ENCODE measurements at regions not wholly inside any gene's neighbourhood (a gene's known extent, or its start where the extent isn't known, plus 50 kb on each side); places are given as distances from the start of the nearest gene placed in this dataset.
A peak's percentile ranks its signal among the peaks of the same experiment; 100 is the strongest.

- H4K20me1 ChIP-seq (ENCODE audit: insufficient read depth), result no peaks in the 10 kb centered on the region
- in situ Hi-C loops (cut with MboI), result no loop called here
- H3K9me2 ChIP-seq (ENCODE audit: insufficient read depth), result no peaks in the 10 kb centered on the region
- peak; percentile 45 for DNase-seq
- H3K9me3 ChIP-seq (ENCODE audit: low read depth), result no peaks in the 10 kb centered on the region
- no peak overlapping the region for H3K4me2 ChIP-seq (ENCODE audit: unreplicated experiment)
- H2AFZ ChIP-seq, result peak overlapping the region; percentile 42
- no peak overlapping the region for H3K4me3 ChIP-seq
- H3K4me1 ChIP-seq (ENCODE audit: insufficient read depth), result no peaks in the 10 kb centered on the region
- WGBS, 2 experiments (ENCODE audit: low coverage in 1 of 2, low lambda C conversion rate in 2 of 2, missing lambda C conversion rate in 2 of 2), result 0 to 13% methylated on average over 1 of the region's 1 CpG
- no peak for TF ChIP-seq EZH2phosphoT487 (IDR thresholded peaks at IDR 0.05; ENCODE audit: insufficient read depth, low read depth)
- no peak for TF ChIP-seq EZH2 (IDR thresholded peaks at IDR 0.05; ENCODE audit: insufficient read depth, poor library complexity, severe bottlenecking)
- H3K27ac ChIP-seq, result no peak overlapping the region
- H3K36me3 ChIP-seq (ENCODE audit: low read depth), result no peaks in the 10 kb centered on the region
- H3K79me2 ChIP-seq (ENCODE audit: insufficient read depth), result no peaks in the 10 kb centered on the region
- H3K27me3 ChIP-seq (replicated peaks; ENCODE audit: insufficient read depth), result no peaks in the 10 kb centered on the region
- no peak overlapping the region for H3K9ac ChIP-seq
- H3F3A ChIP-seq (ENCODE audit: insufficient read depth), result no peaks in the 10 kb centered on the region
Measured at GRCh38 chr5:101590384-101590783, 687.3 kb upstream of the ST8SIA4 start.

DNA sequence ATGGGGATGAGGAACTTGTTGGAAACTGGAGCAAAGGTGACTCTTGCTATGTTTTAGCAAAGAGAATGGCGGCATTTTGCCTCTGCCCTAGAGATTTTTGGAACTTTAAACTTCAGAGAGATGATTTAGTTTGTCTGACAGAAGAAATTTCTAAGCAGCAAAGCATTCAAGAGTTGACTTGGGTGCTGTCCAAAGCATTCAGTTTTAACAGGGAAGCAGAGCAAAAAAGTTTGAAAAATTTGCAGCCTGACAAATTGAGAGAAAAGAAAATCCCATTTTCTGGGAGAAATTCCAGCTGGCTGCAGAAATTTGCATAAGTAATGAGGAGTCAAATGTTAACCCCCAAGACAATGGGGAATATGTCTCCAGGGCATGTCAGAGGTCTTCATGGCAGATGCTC, 682.3 kb upstream of the ST8SIA4 start:
- Histone ChIP-seq H3K4me2 (ENCODE audit: unreplicated experiment) (no peak overlapping the region), H3K36me3 (ENCODE audit: low read depth) (no peaks in the 10 kb centered on the region), H3K4me1 (ENCODE audit: insufficient read depth) (no peaks in the 10 kb centered on the region), H2AFZ (peak overlapping the region; percentile 20; the same call in 1 of the 2 replicates), H4K20me1 (ENCODE audit: insufficient read depth) (no peaks in the 10 kb centered on the region), H3F3A (ENCODE audit: insufficient read depth) (no peaks in the 10 kb centered on the region), H3K27ac (no peak overlapping the region), H3K9me2 (ENCODE audit: insufficient read depth) (no peaks in the 10 kb centered on the region), H3K9ac (no peak overlapping the region), H3K4me3 (no peak overlapping the region), H3K79me2 (ENCODE audit: insufficient read depth) (no peaks in the 10 kb centered on the region), H3K27me3 (replicated peaks; ENCODE audit: insufficient read depth) (no peaks in the 10 kb centered on the region), H3K9me3 (ENCODE audit: low read depth) (no peaks in the 10 kb centered on the region)
- DNase-seq, result peak; percentile 8
- WGBS, 2 experiments (ENCODE audit: low coverage in 1 of 2, low lambda C conversion rate in 2 of 2, missing lambda C conversion rate in 2 of 2), result 38% methylated on average over 1 of the region's 1 CpG
- TF ChIP-seq EZH2phosphoT487 (IDR thresholded peaks at IDR 0.05; ENCODE audit: insufficient read depth, low read depth) (no peak), EZH2 (IDR thresholded peaks at IDR 0.05; ENCODE audit: insufficient read depth, poor library complexity, severe bottlenecking) (no peak)
- in situ Hi-C loops (cut with MboI), result no loop called here

- Histone ChIP-seq H3K27me3 (replicated peaks; ENCODE audit: insufficient read depth) (no peaks in the 10 kb centered on the region), H3K4me1 (ENCODE audit: insufficient read depth) (no peaks in the 10 kb centered on the region), H3K4me2 (ENCODE audit: unreplicated experiment) (no peak overlapping the region), H3K9me2 (ENCODE audit: insufficient read depth) (no peaks in the 10 kb centered on the region), H4K20me1 (ENCODE audit: insufficient read depth) (no peaks in the 10 kb centered on the region), H3F3A (ENCODE audit: insufficient read depth) (no peaks in the 10 kb centered on the region), H3K79me2 (ENCODE audit: insufficient read depth) (no peaks in the 10 kb centered on the region), H2AFZ (peak overlapping the region; percentile 27; the same call in 1 of the 2 replicates), H3K36me3 (ENCODE audit: low read depth) (no peaks in the 10 kb centered on the region), H3K9me3 (ENCODE audit: low read depth) (no peaks in the 10 kb centered on the region), H3K27ac (no peak overlapping the region), H3K4me3 (no peak overlapping the region), H3K9ac (no peak overlapping the region)
- 71 to 72% methylated on average over 3 of the region's 3 CpGs for WGBS, 2 experiments (ENCODE audit: low coverage in 1 of 2, low lambda C conversion rate in 2 of 2, missing lambda C conversion rate in 2 of 2)
- in situ Hi-C loops (cut with MboI), result no loop called here
- TF ChIP-seq EZH2phosphoT487 (IDR thresholded peaks at IDR 0.05; ENCODE audit: insufficient read depth, low read depth) (no peak), EZH2 (IDR thresholded peaks at IDR 0.05; ENCODE audit: insufficient read depth, poor library complexity, severe bottlenecking) (no peak)
- peak; percentile 41 for DNase-seq
Measured at GRCh38 chr5:101580591-101580990, 677.5 kb upstream of the ST8SIA4 start.

GRCh38 chr5:101574017-101574416, 670.9 kb upstream of the ST8SIA4 start:
- Histone ChIP-seq H3K27me3 (replicated peaks; ENCODE audit: insufficient read depth) (no peaks in the 10 kb centered on the region), H3K4me1 (ENCODE audit: insufficient read depth) (no peaks in the 10 kb centered on the region), H3K4me3 (no peak overlapping the region), H3K79me2 (ENCODE audit: insufficient read depth) (no peaks in the 10 kb centered on the region), H3K9me2 (ENCODE audit: insufficient read depth) (no peaks in the 10 kb centered on the region), H3K9ac (no peak overlapping the region), H3K9me3 (ENCODE audit: low read depth) (no peaks in the 10 kb centered on the region), H2AFZ (no peak overlapping the region), H3K4me2 (ENCODE audit: unreplicated experiment) (no peak overlapping the region), H3K27ac (no peak overlapping the region), H4K20me1 (ENCODE audit: insufficient read depth) (no peaks in the 10 kb centered on the region), H3K36me3 (ENCODE audit: low read depth) (no peaks in the 10 kb centered on the region), H3F3A (ENCODE audit: insufficient read depth) (no peaks in the 10 kb centered on the region)
- 77 to 89% methylated on average over 3 of the region's 3 CpGs for WGBS, 2 experiments (ENCODE audit: low coverage in 1 of 2, low lambda C conversion rate in 2 of 2, missing lambda C conversion rate in 2 of 2)
- TF ChIP-seq EZH2 (IDR thresholded peaks at IDR 0.05; ENCODE audit: insufficient read depth, poor library complexity, severe bottlenecking) (no peak), EZH2phosphoT487 (IDR thresholded peaks at IDR 0.05; ENCODE audit: insufficient read depth, low read depth) (no peak)
- in situ Hi-C loops (cut with MboI), result no loop called here
- DNase-seq, result no peak

- Histone ChIP-seq H4K20me1 (ENCODE audit: insufficient read depth) (no peaks in the 10 kb centered on the region), H3K4me3 (no peak overlapping the region), H3K9me3 (ENCODE audit: low read depth) (no peaks in the 10 kb centered on the region), H3K27ac (no peak overlapping the region), H3F3A (ENCODE audit: insufficient read depth) (no peaks in the 10 kb centered on the region), H3K27me3 (replicated peaks; ENCODE audit: insufficient read depth) (no peaks in the 10 kb centered on the region), H3K9ac (no peak overlapping the region), H3K79me2 (ENCODE audit: insufficient read depth) (no peaks in the 10 kb centered on the region), H3K4me2 (ENCODE audit: unreplicated experiment) (no peak overlapping the region), H3K36me3 (ENCODE audit: low read depth) (no peaks in the 10 kb centered on the region), H2AFZ (no peak overlapping the region), H3K9me2 (ENCODE audit: insufficient read depth) (no peaks in the 10 kb centered on the region), H3K4me1 (ENCODE audit: insufficient read depth) (no peaks in the 10 kb centered on the region)
- TF ChIP-seq EZH2 (IDR thresholded peaks at IDR 0.05; ENCODE audit: insufficient read depth, poor library complexity, severe bottlenecking) (no peak), EZH2phosphoT487 (IDR thresholded peaks at IDR 0.05; ENCODE audit: insufficient read depth, low read depth) (no peak)
- DNase-seq, result no peak
- in situ Hi-C loops (cut with MboI), result no loop called here
- WGBS, 2 experiments (ENCODE audit: low coverage in 1 of 2, low lambda C conversion rate in 2 of 2, missing lambda C conversion rate in 2 of 2), result 51 to 54% methylated on average over 3 of the region's 3 CpGs
Measured at GRCh38 chr5:101561018-101561417, 657.9 kb upstream of the ST8SIA4 start.

Measured in GM23248 (cell line).